Activated CD8-positive, alpha-beta memory T cell treated with anti-CD3 and anti-CD28 coated beads for 36 hours (primary cell): ENCODE measurements at regions not wholly inside any gene's neighbourhood (a gene's known extent, or its start where the extent isn't known, plus 50 kb on each side); places are given as distances from the start of the nearest gene placed in this dataset.
"Not testable (repeated sequence)": the region's sequence is repeated elsewhere in the genome, so short reads cannot be mapped to it uniquely, and the experiment has no call there.

Source experiments
- CTCF ChIA-PET: fragments of 350-600 bp; sonication (Branson Sonifier 250); formaldehyde crosslinking; loops from one replicate; lab custom pipeline; 2021; ENCODE audit warnings: antibody characterized with exemption; lab: Charles Lee
- POLR2A ChIA-PET: fragments of 350-600 bp; sonication (Branson Sonifier 250); formaldehyde crosslinking; loops from one replicate; lab custom pipeline; 2021; ENCODE audit warnings: antibody characterized with exemption; lab: Charles Lee

DNA sequence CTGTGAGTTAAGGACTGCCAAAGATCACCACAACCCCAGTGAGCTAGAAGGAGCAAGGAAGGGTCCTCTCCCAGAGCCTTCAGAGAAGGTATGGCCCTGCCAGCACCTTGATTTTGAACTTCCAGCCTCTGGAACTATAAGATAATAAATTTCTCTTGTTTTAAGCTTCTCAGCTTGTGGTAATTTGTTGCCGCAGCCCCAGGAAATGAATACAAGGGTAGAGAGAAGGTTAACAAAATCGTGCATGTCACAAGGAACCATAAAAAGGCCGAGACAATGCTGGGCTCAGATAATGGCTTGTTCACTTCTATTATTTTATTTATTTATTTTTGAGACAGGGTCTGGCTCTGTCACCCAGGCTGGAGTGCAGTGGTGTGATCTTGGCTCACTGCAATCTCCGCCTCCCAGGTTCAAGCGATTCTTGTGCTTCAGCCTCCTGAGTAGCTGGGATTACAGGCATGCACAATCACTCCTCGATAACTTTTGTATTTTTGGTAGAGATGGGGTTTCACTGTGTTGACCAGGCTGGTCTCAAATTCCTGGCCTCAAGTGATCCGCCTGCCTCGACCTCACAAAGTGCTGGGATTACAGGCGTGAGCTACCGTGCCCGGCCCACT is 71.5 kb downstream of the WSB1 start:
- POLR2A ChIA-PET: not testable (repeated sequence)
- CTCF ChIA-PET: interaction anchor here (0.6 to 1.3 kb wide), 2 partner anchors 10 to 11 kb away, joined by 3 to 6 read pairs; no protein-coding TSS in a partner anchor

- ChIA-PET POLR2A (no interaction called here), CTCF (interaction anchor here (1.3 kb wide), 1 partner anchor 12 kb away, joined by 3 read pairs; no protein-coding TSS in a partner anchor)
Measured at GRCh38 chr17:27366437-27366836, 72.5 kb downstream of the WSB1 start.

GRCh38 chr17:27367121-27367981 is 73.4 kb downstream of the WSB1 start:
- ChIA-PET POLR2A (no interaction called here), CTCF (interaction anchor here (1.3 kb wide), 1 partner anchor 13 kb away, joined by 3 read pairs; no protein-coding TSS in a partner anchor)

DNA sequence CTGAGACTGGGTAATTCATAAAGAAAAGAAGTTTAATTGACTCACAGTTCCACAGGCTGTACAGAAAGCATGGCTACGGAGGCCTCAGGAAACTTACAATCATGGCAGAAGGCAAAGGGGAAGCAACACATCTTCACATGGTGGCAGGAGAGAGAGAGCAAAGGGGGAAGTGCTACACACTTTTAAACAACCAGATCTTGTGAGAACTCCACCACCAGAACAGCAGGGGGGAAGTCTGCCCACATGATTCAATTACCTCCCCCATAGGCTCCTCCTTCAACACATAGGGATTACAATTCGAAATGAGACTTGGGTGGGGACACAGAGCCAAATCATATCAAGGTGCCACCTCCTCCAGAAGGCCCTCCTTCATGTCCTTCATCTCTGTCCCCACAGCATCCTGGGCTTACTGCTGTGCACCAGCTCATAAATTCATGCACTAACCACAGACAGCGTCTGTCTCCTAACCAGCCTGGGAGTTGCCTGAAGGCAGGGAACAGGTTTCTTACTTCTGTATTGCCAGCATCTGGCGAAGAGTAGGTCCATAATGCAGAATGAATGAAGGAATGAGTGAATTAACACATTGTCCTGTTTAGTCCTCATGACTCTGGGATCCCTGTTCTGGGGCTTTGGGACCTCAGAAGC is 74.4 kb downstream of the WSB1 start:
- ChIA-PET CTCF (no interaction called here), POLR2A (no interaction called here)

DNA sequence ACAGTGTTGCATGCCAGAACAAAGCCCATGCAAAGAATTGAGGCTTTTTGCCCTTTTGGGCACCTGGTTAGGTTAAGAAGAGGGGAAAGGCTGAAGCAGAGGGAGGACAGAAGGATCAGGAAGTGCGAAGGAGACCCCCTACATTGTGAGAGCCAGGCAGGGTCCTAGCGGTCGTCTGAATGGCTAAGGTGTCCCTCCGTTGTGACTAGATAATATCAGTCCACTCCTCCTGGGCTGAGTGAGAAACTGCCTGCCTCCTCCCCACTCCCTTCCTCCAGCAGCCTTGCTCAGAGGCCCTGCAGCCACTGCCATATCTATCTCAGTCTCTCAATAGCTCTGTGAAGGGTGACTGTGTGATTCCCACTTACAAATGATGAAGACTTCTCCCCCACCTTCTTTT is 75.1 kb downstream of the WSB1 start:
- ChIA-PET POLR2A (no interaction called here), CTCF (no interaction called here)

GRCh38 chr17:27370776-27371175 is 76.9 kb downstream of the WSB1 start:
- POLR2A ChIA-PET: no interaction called here
- CTCF ChIA-PET: no interaction called here

- POLR2A ChIA-PET, CTCF ChIA-PET: not testable (repeated sequence)
Measured at GRCh38 chr17:27373695-27374094, 79.8 kb downstream of the WSB1 start.

GRCh38 chr17:27376637-27377547 is 79.4 kb upstream of the KSR1 start:
- POLR2A ChIA-PET: no interaction called here

DNA sequence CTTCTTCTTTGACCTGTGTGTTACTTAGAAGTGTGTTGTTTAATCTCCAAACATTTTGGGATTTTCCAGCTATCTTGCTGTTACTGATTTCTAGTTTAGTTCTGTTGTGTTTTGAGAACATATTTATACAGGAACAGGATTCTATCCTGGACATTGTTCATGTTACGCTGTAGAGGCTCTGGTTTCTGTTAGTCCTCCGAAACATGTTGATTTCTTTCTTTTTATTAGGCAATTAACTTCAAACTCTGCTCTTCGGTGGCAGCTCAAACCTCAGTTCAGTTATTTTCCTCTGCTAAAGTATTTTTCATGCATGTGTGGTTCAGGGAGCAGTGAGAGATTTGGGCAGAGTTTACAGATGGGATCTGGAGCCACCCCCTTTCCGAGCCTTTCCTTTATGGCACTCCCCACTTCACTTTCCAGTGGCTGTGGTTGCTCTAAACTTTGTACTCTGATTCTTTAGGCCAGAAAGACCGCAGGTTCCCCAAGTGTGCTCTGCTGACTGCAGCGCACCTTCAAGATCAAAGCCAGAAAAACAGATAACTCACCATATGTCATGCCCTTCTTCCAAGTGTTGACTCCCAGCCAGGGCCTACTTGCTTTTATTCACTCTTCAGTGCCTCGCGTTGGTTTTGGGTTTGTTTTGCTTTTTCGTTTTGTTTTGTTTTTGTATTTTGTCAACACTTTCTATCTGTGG is 77.6 kb upstream of the KSR1 start:
- ChIA-PET POLR2A (interaction anchor here (0.8 kb wide), 1 partner anchor 221 kb away, joined by 4 read pairs; no protein-coding TSS in a partner anchor), CTCF (interaction anchor here (0.7 to 9.6 kb wide), 4 partner anchors 10 to 223 kb away, joined by 3 to 78 read pairs (median 4); no protein-coding TSS in a partner anchor)

More at GRCh38 chr17:27376637-27377547, 79.4 kb upstream of the KSR1 start:
- CTCF ChIA-PET: interaction anchor here (1.0 to 1.1 kb wide), 2 partner anchors 192 to 222 kb away, joined by 3 read pairs; no protein-coding TSS in a partner anchor

- ChIA-PET POLR2A (interaction anchor here (0.8 kb wide), 1 partner anchor 219 kb away, joined by 4 read pairs; no protein-coding TSS in a partner anchor), CTCF (interaction anchor here (0.6 to 9.6 kb wide), 13 partner anchors 9 to 222 kb away, joined by 3 to 78 read pairs (median 4); partner anchors contain the start of gene KSR1)
Measured at GRCh38 chr17:27379888-27380533, 76.2 kb upstream of the KSR1 start.

GRCh38 chr17:27380551-27380950 is 75.7 kb upstream of the KSR1 start:
- POLR2A ChIA-PET: no interaction called here
- CTCF ChIA-PET: interaction anchor here (0.6 to 9.6 kb wide), 12 partner anchors 8 to 221 kb away, joined by 3 to 78 read pairs (median 4); partner anchors contain the start of gene KSR1

DNA sequence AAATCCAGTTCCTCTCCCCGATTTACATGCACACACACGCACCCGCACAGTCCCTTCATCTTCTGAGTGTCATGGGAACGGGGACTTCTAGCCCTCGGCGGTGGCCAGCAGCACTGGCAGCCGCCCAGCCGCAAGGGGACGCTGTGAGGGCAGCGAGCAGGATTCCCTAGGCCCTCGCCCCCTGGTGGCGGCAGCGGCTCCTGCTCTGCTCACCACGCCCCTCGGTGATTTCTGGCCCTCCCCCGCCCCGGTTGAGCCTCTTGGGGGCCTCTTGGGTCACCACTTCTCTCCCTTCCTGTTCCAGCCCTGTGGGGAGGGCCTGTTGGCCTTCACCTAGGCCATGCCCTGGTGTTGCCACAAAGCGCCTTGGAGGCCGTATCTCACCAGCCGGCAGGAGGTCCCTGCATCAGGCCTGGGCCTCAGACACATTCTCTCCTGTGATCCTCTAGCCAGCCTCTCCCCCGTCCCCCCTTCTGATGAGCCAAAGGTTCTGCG is 75.2 kb upstream of the KSR1 start:
- CTCF ChIA-PET: interaction anchor here (0.6 to 9.6 kb wide), 11 partner anchors 26 to 221 kb away, joined by 3 to 78 read pairs (median 4); partner anchors contain the start of gene KSR1
- POLR2A ChIA-PET: no interaction called here

DNA sequence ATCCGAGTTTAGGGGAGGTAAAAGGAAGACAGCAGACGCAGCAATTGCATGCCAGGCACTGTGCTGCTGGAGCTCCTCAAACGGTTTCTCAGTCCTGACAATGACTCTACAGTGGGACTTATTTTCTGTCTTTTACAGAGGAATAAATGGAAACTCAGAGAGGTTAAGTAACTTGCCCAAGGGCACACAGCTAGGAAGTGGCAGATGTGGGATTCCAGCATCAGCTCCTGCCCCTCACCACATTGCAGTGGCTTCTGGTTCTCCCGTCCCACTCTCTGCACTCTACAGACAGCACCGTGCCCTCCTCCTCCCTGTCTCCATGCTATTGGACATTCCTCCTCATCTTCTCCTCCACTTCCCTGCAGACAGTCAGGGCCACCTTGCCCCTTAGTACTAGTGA is 74.2 kb upstream of the KSR1 start:
- ChIA-PET CTCF (interaction anchor here (1.2 to 9.6 kb wide), 6 partner anchors 30 to 220 kb away, joined by 3 to 78 read pairs (median 5); partner anchors contain the start of gene KSR1), POLR2A (no interaction called here)

GRCh38 chr17:27384261-27384701 is 72.0 kb upstream of the KSR1 start:
- CTCF ChIA-PET: interaction anchor here (9.6 kb wide), 1 partner anchor 218 kb away, joined by 78 read pairs; no protein-coding TSS in a partner anchor
- POLR2A ChIA-PET: no interaction called here

DNA sequence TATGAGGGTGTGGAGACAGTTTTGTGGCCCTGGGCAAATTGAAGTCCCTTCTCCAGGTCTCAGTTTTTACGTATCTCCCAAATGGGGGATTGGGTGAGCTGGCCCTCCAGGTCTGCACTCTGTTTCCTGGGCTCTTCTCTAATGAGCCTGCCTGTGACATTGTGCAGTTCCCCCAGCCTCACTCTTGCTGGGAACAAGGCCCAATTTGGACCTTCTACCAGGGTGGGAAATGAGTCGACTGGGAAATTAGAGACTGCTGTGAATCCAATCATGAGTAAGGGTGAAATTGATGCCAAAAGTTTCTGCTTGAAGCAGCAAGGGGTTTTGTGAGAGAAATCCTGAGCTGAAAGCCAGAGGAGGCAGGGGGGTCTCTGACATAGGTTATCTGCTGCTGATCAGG is 71.5 kb upstream of the KSR1 start:
- POLR2A ChIA-PET: no interaction called here
- CTCF ChIA-PET: interaction anchor here (9.6 kb wide), 1 partner anchor 217 kb away, joined by 78 read pairs; no protein-coding TSS in a partner anchor

- ChIA-PET CTCF (interaction anchor here (9.6 kb wide), 1 partner anchor 216 kb away, joined by 78 read pairs; no protein-coding TSS in a partner anchor), POLR2A (no interaction called here)
Measured at GRCh38 chr17:27385626-27386025, 70.6 kb upstream of the KSR1 start.
